ENCODE measurements at regions not wholly inside any gene's neighbourhood (a gene's known extent, or its start where the extent isn't known, plus 50 kb on each side); places are given as distances from the start of the nearest gene placed in this dataset.

DNA sequence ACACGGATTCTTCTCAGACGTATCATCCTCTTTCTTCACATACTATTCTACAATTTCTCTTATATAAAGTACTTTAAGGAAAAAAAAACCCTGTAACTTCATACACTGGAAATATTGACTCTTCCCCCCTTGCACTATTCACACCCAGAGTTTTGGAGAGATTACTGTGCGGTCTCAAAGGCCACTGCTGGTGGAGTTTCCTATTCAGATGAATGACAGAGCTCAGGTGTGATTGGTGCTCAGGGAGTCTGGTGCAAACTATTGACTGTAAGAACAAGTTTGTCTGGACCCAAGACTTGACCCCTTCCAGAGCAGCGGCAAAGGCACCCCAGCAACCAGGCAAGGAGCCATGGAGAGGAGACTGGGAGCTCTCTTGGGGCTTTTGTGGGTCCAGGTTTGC lies 187.5 kb upstream of the OR4E1 start:
- TF ChIP-seq SP1 (IDR thresholded peaks at IDR 0.05; ENCODE audit: low read depth, low read length), result no peak
- TF ChIP-seq RFX5 (IDR thresholded peaks at IDR 0.05; ENCODE audit: low read depth, low read length), result no peak
- no peak for TF ChIP-seq TAF1 (IDR thresholded peaks at IDR 0.05; ENCODE audit: borderline replicate concordance, low read depth, low read length)
- no peak for TF ChIP-seq GABPA (IDR thresholded peaks at IDR 0.05; ENCODE audit: low read depth)
- TF ChIP-seq RCOR1 (conservative IDR thresholded peaks at IDR 0.05; ENCODE audit: low read depth, low read length), result no peak
- TF ChIP-seq MAX (IDR thresholded peaks at IDR 0.05; ENCODE audit: low read depth, low read length), result no peak
- TF ChIP-seq, protein P1, sequence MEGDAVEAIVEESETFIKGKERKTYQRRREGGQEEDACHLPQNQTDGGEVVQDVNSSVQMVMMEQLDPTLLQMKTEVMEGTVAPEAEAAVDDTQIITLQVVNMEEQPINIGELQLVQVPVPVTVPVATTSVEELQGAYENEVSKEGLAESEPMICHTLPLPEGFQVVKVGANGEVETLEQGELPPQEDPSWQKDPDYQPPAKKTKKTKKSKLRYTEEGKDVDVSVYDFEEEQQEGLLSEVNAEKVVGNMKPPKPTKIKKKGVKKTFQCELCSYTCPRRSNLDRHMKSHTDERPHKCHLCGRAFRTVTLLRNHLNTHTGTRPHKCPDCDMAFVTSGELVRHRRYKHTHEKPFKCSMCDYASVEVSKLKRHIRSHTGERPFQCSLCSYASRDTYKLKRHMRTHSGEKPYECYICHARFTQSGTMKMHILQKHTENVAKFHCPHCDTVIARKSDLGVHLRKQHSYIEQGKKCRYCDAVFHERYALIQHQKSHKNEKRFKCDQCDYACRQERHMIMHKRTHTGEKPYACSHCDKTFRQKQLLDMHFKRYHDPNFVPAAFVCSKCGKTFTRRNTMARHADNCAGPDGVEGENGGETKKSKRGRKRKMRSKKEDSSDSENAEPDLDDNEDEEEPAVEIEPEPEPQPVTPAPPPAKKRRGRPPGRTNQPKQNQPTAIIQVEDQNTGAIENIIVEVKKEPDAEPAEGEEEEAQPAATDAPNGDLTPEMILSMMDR (IDR thresholded peaks at IDR 0.05 in 2 of 3, conservative IDR thresholded peaks at IDR 0.05 in 1 of 3; ENCODE audit: control insufficient read depth in 2 of 3, extremely low read depth in 1 of 3, insufficient read depth in 1 of 3, low read depth in 3 of 3, low read length in 3 of 3), result no peak
- TF ChIP-seq POLR2A (IDR thresholded peaks at IDR 0.05; ENCODE audit: low read depth, low read length), result no peak
